Urinary bladder (tissue), 3 donors: ENCODE measurements at regions not wholly inside any gene's neighbourhood (a gene's known extent, or its start where the extent isn't known, plus 50 kb on each side); places are given as distances from the start of the nearest gene placed in this dataset.

Experiments used
- DNase-seq: peaks from one replicate; pipeline ENCODE4 v3.0.0-alpha.2; 2015; ENCODE audit errors: extremely low spot score
- H3K27ac ChIP-seq: one replicate; pipeline ENCODE4 v1.5.1; 2013; ENCODE audit warnings: low read depth, mild to moderate bottlenecking, moderate library complexity
- H3K36me3 ChIP-seq: one replicate; pipeline ENCODE4 v1.6.1; 2013; ENCODE audit warnings: mild to moderate bottlenecking, moderate library complexity; ENCODE audit not compliant: insufficient read depth
- H3K4me1 ChIP-seq: one replicate; pipeline ENCODE4 v1.6.1; 2013; ENCODE audit warnings: mild to moderate bottlenecking, moderate library complexity; ENCODE audit not compliant: insufficient read depth
- H3K4me3 ChIP-seq: one replicate; pipeline ENCODE4 v1.5.1; 2013; ENCODE audit warnings: low read depth, low read length
- WGBS: extraction: QIAGEN DNeasy Blood & Tissue Kit; methylation state at CpG from one replicate; pipeline ENCODE4 v1.1.7; 2013; 5-methylcytosine and 5-hydroxymethylcytosine counted together
- donor health status: healthy with polysubstance abuse.
- donor health status: healthy.

DNA sequence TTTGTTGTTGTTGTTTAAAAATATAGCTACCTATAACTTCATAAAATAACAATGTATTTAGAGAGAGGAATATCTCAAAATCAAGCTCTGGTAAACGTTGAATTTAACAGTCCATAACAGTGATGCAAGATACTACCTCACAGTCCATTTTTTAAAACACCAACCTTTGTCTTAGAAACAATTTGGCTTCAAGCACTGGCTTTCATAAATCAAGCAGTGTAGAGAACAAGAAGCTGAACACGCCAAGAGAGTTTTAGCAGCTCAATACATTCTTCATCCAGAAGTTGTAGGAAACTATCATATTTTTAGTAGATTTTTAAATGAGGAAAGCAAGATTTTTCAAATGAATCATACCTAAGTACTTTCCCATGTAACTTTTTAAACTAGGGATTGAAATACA lies 334.3 kb upstream of the ADAMTS5 start:
- H3K36me3 ChIP-seq = no peaks in the 10 kb centered on the region
- no peak overlapping the region for H3K27ac ChIP-seq
- 42% methylated on average over 2 of the region's 2 CpGs for WGBS
- DNase-seq = no peak
- no peak overlapping the region for H3K4me3 ChIP-seq
- no peaks in the 10 kb centered on the region for H3K4me1 ChIP-seq

DNA sequence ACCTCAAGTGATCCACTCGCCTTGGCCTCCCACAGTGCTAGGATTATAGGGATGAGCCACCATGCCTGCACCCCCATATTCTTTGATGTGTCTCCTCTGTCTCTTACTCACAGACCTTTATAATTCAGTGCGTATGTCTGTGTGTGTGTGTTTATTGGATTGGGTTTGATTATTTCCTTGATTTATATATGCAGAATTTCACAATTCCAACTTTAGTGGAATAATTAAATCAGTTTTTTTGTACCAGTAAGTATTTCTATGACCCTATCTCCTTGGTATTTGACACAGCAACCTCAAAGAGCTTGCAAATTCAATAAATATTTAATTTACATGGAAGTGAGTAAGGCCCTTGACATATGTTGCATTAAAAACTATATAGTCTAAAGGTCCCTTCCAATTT lies 333.9 kb upstream of the ADAMTS5 start:
- no peaks in the 10 kb centered on the region for H3K36me3 ChIP-seq
- H3K4me1 ChIP-seq = no peaks in the 10 kb centered on the region
- WGBS = 89% methylated on average over 2 of the region's 2 CpGs
- H3K4me3 ChIP-seq = no peak overlapping the region
- no peak for DNase-seq
- no peak overlapping the region for H3K27ac ChIP-seq

DNA sequence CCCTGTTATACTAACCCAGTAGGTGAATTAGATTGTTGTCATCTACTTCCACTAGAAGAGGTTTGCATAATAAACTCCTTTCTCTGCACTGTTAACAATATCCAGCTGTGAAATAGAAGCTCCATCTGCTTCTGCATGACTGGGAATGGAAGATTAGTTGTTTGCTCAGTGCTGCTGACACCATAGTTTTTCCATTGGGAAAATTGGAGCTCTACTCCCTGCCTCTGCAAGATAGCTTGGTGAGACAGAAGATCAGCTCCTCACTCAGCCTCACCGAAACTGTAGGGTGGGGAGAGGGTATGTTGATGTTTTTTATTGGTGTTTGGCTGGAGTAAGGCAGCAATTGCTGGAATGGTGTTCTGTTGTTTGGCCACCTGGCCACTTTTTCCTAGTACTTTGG lies 331.6 kb upstream of the ADAMTS5 start:
- Histone ChIP-seq H3K27ac (no peak overlapping the region), H3K36me3 (no peaks in the 10 kb centered on the region), H3K4me1 (no peaks in the 10 kb centered on the region), H3K4me3 (no peak overlapping the region)
- DNase-seq = no peak
- 63% methylated on average over 1 of the region's 1 CpG for WGBS

DNA sequence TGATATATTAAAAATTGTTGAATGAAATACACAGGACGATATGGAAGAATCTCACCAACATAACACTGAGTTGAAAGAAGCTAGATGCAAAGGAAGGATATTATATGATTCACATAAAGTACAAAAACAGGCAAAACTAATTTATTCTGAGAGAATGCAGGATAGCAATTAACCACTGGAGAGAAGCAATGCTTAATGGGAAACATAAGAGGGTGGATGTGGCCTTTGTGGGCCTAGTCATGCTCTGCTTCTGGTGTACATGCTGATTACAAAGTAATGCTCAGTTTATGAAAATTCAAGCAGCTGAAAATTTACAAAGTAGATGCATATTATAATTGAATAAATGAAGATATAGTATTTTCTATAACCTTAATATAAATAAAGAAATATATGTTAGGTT lies 326.4 kb upstream of the ADAMTS5 start:
- DNase-seq = no peak
- no peak overlapping the region for H3K27ac ChIP-seq
- no peaks in the 10 kb centered on the region for H3K4me1 ChIP-seq
- 77% methylated on average over 1 of the region's 1 CpG for WGBS
- no peaks in the 10 kb centered on the region for H3K36me3 ChIP-seq
- H3K4me3 ChIP-seq = no peak overlapping the region

DNA sequence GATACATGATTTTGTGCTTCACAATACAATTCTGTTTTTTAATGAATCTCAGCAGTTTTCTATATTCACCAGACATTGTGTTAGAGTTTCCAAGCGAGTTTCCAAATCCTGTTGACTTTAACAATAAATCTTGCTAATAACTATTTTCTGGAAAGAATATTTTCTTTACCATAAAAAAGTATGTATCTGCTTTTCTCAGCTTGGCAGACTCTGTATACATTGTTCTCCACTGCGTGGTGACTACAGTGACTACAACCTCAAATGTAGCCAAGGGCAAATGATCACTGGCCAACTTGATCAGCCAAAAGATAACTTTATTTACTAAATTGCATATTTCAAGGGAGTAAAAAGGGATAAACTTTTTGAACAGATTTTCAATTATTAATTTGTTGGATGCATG lies 325.9 kb upstream of the ADAMTS5 start:
- H3K36me3 ChIP-seq = no peaks in the 10 kb centered on the region
- 71% methylated on average over 2 of the region's 2 CpGs for WGBS
- no peak overlapping the region for H3K27ac ChIP-seq
- no peak overlapping the region for H3K4me3 ChIP-seq
- no peak for DNase-seq
- no peaks in the 10 kb centered on the region for H3K4me1 ChIP-seq

DNA sequence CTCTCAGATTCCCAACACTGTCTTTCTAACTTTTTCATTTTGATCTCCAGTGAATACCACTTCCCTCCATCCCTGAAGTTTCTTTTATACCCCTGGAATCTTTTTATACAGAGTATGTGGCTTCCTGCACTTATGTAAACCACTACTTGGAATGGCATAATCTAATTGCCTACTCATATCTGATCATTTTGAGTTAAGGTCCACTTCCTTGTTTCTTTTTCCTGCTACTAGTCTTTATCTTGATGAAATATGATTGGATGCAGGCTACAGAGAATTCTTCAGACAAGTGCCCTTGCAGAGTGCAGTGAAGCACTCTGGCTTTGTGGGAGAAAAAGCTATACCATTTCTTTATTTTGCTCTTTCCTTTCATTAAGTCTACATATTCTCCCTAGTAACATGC lies 325.3 kb upstream of the ADAMTS5 start:
- no peaks in the 10 kb centered on the region for H3K36me3 ChIP-seq
- H3K27ac ChIP-seq = no peak overlapping the region
- no peak for DNase-seq
- H3K4me1 ChIP-seq = no peaks in the 10 kb centered on the region
- H3K4me3 ChIP-seq = no peak overlapping the region

GRCh38 chr21:27291006-27291405 lies 324.1 kb upstream of the ADAMTS5 start:
- H3K36me3 ChIP-seq = no peaks in the 10 kb centered on the region
- H3K4me3 ChIP-seq = no peak overlapping the region
- H3K4me1 ChIP-seq = no peaks in the 10 kb centered on the region
- whole genome bisulfite sequencing = 99% methylated on average over 1 of the region's 1 CpG
- DNase-seq = no peak
- H3K27ac ChIP-seq = no peak overlapping the region

DNA sequence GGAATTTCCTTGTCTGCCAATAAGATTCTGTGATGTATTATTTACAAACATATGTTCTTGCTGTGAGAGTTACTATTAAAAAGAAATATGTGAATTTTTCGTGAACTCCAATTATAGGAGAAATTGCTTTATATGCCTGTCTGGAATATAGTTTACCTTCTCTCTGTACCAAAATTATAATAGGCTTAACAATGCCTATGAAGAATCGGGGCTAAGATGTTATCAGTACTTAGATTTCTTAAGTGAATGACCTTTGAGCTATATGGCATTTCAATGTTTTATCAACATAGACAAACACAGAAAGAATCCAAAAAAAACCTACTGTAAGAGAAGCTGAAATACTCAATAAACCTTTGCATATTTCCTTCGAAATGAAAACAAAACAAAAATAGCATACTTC lies 323.1 kb upstream of the ADAMTS5 start:
- H3K4me3 ChIP-seq = no peak overlapping the region
- 33% methylated on average over 3 of the region's 3 CpGs for WGBS

GRCh38 chr21:27286760-27287159 lies 319.9 kb upstream of the ADAMTS5 start:
- Histone ChIP-seq H3K36me3 (no peaks in the 10 kb centered on the region), H3K27ac (no peak overlapping the region), H3K4me3 (no peak overlapping the region), H3K4me1 (no peaks in the 10 kb centered on the region)
- no peak for DNase-seq

More for the DNA sequence above, 323.1 kb upstream of the ADAMTS5 start:
- no peak for DNase-seq
- no peaks in the 10 kb centered on the region for H3K4me1 ChIP-seq
- H3K27ac ChIP-seq = no peak overlapping the region
- no peaks in the 10 kb centered on the region for H3K36me3 ChIP-seq

GRCh38 chr21:27277110-27277509 lies 310.2 kb upstream of the ADAMTS5 start:
- DNase-seq = no peak
- no peak overlapping the region for H3K4me3 ChIP-seq
- H3K36me3 ChIP-seq = no peaks in the 10 kb centered on the region
- no peak overlapping the region for H3K27ac ChIP-seq
- H3K4me1 ChIP-seq = no peaks in the 10 kb centered on the region

GRCh38 chr21:27275294-27275927 lies 308.5 kb upstream of the ADAMTS5 start:
- no peak for DNase-seq
- H3K27ac ChIP-seq = no peak overlapping the region

GRCh38 chr21:27269644-27270043 lies 302.8 kb upstream of the ADAMTS5 start:
- Histone ChIP-seq H3K36me3 (no peaks in the 10 kb centered on the region), H3K4me3 (no peak overlapping the region), H3K4me1 (no peaks in the 10 kb centered on the region), H3K27ac (no peak overlapping the region)
- no peak for DNase-seq

More at GRCh38 chr21:27275294-27275927, 308.5 kb upstream of the ADAMTS5 start:
- 8% methylated on average over 1 of the region's 1 CpG for WGBS
- no peak overlapping the region for H3K4me3 ChIP-seq
- H3K4me1 ChIP-seq = no peaks in the 10 kb centered on the region
- no peaks in the 10 kb centered on the region for H3K36me3 ChIP-seq

- no peak for DNase-seq
- Histone ChIP-seq H3K4me1 (no peaks in the 10 kb centered on the region), H3K36me3 (no peaks in the 10 kb centered on the region), H3K4me3 (no peak overlapping the region), H3K27ac (no peak overlapping the region)
- WGBS = 38% methylated on average over 2 of the region's 2 CpGs
Observed at GRCh38 chr21:27268290-27268689, 301.4 kb upstream of the ADAMTS5 start.

GRCh38 chr21:27265949-27266348 lies 299.1 kb upstream of the ADAMTS5 start:
- H3K27ac ChIP-seq = no peak overlapping the region
- no peaks in the 10 kb centered on the region for H3K4me1 ChIP-seq
- H3K4me3 ChIP-seq = no peak overlapping the region
- no peaks in the 10 kb centered on the region for H3K36me3 ChIP-seq
- 72% methylated on average over 2 of the region's 2 CpGs for WGBS
- no peak for DNase-seq

DNA sequence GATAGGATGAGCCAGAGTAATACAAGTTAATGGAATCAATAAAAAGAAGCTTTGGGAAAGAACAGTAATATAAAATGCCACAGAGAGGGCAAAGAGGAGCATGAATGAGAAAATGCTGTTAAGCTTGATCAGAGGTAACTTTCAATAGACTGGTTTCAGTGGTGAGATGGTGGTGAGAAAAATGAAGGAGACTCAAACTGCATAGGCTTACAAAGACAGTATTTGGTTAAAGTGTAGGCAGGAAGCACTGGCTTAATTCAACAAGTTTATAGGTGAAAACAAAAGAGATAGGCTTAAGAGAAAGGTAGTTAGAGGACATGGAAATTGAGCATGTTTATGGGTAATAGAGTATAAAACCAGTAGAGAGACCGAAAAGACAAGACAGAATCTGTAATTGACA lies 298.6 kb upstream of the ADAMTS5 start:
- Histone ChIP-seq H3K4me3 (no peak overlapping the region), H3K27ac (no peak overlapping the region), H3K4me1 (no peaks in the 10 kb centered on the region), H3K36me3 (no peaks in the 10 kb centered on the region)
- whole genome bisulfite sequencing = 81% methylated on average over 1 of the region's 1 CpG
- no peak for DNase-seq
